GM18499 (cell line): ENCODE measurements at regions not wholly inside any gene's neighbourhood (a gene's known extent, or its start where the extent isn't known, plus 50 kb on each side); places are given as distances from the start of the nearest gene placed in this dataset.
"Not testable (repeated sequence)": the region's sequence is repeated elsewhere in the genome, so short reads cannot be mapped to it uniquely, and the experiment has no call there.

Experiments
- ATAC-seq: cut with Tn5 transposase; IDR thresholded peaks from one replicate; pipeline ENCODE4 v1.9.1; 2021; ENCODE audit warnings: moderate number of reproducible peaks; ENCODE audit not compliant: insufficient read depth, unreplicated experiment

DNA sequence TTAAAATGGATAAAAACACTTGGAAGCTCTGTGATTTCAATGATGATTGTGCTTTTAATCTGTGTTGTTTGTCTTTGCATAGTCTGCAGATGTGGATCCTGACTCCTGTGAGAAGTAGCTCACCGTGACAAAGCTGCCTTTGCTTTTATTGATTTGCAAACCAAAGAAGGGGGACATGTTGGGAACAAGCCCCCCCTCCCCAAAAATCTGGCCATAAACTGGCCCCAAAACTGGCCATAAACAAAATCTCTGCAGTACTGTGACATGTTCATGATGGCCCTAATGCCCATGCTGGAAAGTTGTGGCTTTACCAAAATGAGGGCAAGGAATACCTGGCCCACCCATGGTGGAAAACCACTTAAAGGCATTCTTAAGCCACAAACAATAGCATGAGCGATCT, 202.4 kb downstream of the YTHDC2 start:
- ATAC-seq = not testable (repeated sequence)

DNA sequence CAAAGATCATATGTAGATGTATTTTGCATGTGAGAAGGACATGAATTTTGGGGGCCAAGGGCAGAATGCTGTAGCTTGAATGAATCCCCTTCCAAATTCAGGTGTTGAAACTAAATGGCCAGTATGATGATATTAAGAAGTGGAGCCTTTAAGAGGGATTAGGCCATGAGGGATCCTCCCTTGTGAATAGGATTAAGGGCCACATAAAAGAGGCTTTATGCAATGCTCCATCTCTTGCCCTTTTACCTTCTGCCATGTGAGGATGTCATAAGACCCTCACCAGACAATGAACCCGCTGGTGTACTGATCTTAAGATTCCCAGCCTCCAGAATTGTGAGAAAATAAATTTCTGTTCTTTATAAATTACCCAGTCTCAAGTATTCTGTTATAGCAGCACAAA, 206.1 kb downstream of the YTHDC2 start:
- no peak for ATAC-seq

DNA sequence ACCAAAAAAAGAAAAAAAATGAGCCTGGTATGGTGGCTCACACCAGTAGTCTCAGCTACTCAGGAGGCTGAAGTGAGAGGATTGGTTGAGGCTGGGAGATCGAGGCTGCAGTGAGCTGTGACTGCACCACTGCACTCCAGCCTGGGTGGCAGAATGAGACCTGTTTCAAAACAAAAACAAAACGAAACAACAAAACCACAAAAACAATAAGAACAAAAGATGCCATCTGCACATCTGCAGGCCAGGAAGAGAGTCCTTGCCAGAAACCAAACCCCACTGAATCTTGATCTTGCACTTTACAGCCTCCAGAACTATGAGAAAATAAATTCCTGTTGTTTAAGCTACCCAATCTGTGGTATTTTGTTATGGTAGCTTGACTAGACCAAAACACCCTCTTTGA, 207.7 kb downstream of the YTHDC2 start:
- no peak for ATAC-seq

DNA sequence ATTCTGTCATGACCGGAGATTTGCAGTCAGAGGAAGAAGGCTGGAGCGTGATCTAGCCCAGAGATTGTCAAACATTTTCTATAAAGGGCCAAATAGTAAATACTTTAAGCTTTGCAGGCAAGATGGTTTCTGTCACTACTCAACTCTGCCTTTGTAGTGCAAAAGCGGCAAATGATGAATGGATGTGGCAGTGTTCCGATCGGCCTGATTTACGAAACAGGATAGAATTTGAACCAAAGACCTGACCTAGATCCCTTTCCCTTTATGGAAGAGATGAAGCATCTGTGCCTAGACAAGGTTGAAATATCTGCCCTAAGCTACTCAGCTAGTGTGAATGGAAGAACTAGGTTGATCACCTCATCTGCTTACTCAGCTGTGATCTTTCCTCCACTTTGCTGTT, 209.5 kb downstream of the YTHDC2 start:
- no peak for ATAC-seq

DNA sequence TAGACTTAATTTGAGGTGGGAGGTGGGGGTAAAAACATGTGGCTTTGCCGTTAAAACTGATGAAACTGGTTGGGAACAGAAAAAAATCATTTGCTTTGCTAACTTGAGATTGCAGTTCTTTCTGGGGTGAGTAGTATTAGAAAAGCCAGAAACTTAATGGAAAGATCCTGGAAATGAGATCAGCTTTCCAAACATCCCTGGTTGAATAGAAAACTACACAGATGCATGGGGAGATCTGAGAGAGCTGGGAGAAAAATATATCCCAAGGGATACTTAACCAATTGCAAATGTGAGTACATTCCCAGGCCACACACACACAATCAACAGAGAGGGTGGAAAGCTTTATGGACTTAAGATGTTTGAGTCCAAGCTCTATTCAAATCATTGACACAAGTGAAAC, 222.3 kb downstream of the YTHDC2 start:
- ATAC-seq = no peak

DNA sequence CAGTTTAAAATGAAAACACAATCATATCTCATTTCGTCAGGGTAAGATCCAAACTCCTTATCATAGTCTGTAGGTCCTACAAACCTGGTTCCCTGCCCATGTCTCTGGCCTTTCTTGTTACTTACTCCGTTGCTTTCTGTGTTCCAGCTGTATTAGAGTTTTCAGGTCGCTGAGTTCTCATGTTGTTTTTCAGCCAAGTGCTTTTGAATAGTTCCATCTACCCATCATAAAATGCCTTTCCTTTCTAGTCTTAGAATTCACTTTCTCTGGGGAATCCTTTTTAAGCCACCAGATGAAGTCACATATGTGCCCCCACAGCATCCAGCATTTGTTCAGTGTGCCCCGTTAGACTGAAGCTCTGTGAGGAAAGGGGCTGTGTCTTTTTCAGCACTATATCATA, 228.7 kb downstream of the YTHDC2 start:
- no peak for ATAC-seq

DNA sequence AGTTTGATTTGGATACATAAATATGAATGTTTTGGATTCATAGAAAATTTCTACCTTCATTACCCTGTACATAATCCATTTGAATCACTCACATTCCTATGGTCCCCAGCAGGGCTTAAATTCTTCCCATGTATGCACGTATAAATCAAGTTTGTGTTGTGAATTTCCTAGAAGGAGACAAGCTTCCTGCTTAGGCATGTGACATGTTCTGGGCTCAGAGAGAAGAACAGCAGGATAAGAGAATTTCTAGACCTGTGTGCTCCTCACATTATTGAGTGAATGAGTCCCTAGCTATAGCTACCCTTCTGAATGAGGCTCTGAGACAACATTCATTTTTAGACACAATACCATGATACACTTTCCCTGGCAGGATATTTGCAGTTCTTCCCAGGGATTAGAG, 229.1 kb downstream of the YTHDC2 start:
- ATAC-seq = no peak

DNA sequence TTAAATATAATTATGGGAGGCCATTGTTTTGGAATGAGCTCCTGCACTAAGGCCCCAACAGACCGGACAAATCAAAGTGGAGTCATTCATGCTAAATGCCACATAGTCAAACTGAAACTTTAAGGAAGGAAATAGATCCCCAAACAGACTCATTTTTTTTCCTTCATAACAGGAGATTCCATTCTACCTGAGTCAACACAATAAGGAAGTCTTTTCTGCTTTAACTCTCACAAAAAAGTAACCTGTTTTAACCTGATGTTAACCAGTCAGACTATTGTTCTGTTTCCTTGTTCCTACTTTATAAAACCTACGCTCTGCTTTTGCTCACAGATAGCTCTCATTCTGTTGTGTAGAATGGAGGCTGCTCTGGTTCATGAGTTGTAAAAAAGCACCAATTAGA, 234.9 kb downstream of the YTHDC2 start:
- ATAC-seq = no peak

DNA sequence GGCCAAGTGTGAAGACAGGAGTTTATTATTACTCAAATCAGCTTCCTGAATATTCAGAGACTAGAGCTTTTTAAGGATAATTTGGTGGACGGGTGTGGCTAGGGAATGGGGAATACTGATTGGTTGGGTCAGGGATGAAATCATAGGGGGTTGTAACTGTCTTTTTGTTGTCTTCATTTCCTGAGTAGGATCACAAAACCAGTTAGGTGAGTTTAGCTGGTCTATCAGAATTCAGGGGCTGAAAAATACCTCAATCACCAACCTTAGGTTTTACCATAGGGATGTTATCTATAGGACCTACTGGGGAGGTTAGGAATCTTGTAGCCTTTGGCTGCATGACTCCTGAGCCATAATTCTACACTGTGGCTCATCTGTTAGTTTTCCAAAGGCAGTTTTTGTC, 235.8 kb downstream of the YTHDC2 start:
- ATAC-seq = no peak

DNA sequence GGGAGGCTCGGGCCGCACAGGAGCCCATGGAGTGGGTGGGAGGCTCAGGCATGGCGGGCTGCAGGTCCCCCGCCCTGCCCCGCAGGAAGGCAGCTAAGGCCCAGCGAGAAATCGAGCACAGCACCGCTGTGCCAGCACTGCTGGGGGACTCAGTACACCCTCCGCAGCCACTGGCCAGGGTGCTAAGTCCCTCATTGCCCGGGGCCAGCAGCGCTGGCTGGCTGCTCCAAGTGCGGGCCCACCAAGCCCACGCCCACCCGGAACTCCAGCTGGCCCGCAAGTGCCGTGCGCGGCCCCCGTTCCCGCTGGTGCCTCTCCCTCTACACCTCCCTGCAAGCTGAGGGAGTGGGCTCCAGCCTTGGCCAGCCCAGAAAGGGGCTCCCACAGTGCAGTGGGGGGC, 239.7 kb downstream of the YTHDC2 start:
- not testable (repeated sequence) for ATAC-seq

DNA sequence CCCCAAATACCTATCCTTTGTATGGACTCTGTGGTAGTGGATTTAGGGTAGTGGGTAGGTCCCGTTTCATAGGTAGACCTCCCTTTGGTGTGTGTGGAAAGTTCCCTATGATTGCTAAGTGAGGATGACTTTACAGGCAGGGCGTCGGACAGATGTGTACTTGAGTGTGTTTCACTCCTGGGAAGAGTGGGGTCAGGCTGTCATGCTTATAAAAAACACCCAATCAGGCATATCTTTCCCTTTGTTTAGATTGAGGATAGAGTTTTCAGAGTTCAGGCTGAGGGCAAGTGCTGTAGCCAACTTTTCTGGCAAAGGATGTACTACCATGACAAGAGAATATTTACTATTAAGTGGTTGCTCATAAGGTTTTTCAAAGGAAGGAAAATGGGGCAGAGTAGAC, 242.0 kb downstream of the YTHDC2 start:
- no peak for ATAC-seq

DNA sequence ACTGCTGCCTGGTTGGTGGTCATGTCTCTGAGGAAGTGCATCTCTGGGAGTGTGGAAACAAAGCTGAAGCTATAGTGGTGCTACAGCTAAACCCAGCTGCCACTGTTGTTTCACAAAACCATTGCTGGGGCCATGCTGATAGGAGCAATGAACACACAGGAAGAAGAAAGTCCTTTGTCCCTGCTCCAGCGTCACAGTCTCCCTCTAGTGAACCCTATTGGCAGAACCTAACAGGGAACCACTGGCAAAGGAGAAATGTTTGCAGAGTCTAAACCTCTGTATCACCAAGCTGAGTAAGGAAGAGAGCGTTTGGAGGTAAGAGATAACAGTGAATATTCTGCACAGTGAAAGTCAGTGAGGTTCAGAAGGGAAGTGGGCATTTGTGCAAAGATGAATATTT, 244.0 kb downstream of the YTHDC2 start:
- no peak for ATAC-seq

DNA sequence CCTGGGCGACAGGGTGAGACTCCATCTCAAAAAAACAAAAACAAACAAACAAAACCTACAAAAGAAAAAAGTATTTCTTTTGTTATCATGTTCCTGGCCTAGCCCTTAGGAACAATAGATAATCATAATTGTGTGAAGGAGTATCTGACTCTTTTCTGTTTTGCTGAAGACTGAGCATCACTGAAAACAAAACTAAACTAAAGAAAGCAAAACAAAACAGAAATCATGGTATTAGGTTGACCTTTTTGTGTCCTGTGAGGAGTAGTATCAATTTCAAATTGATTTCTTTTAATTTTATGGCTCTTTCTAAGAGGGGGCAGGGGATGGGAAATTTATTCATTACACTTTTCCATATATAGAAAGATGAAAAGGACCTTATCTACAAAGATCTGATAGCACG, 246.0 kb downstream of the YTHDC2 start:
- no peak for ATAC-seq

DNA sequence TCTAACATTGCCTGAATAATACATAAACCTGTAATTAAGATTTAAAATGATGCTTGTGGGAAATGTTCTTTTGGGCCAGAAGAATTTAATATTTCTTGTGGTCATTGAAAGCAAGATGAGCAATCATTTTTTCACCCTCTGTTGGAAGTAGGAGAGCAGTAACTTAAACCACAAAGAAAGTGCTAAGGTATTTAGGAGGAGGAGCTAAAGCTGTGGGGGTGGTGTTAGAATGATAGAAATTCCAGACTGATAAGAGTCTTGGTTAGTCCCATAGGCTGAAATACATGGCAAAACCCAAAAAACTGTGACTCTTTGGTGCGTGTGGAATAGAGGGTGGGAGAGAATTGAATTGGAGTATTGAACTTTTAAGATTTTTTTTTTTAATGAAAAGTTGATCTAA, 247.0 kb downstream of the YTHDC2 start:
- ATAC-seq = no peak

DNA sequence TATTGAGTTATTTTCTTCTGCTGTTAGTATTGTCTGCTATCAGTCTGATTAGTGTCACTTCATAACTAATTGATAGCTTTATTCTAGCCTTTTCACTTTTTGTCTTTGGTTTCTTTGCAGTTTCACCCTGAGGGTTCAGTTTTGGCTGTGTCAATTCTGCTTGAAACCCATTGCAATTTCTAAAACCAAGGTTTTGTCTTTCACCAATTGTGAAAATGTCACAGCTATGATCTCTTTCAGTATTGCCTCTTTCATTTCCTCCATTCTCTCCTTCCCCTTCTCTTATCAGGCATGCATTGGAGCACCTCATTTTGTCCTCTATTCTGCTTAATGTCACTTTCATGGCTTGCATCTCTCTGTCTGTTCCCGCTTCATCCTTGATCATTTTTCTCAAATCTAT, 248.1 kb downstream of the YTHDC2 start:
- no peak for ATAC-seq

DNA sequence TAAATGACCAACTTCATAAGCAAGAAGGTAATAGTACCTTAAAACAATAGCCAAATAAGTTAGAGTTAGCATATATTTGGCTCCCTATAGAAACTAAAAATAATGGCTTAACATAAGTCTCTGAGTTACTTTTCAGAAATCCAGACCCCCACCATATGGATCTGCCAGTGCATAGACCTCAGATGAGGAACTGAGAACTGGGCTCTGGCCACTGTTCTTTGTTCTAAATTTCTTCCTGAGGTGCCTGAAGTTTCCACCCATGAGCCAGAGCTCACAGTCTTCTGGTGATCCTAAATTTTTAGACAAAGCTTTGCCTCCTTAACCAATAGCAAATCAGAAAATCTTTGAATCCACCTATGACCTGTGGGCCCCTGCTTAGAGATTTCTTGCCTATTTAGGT, 250.9 kb downstream of the YTHDC2 start:
- ATAC-seq = no peak

DNA sequence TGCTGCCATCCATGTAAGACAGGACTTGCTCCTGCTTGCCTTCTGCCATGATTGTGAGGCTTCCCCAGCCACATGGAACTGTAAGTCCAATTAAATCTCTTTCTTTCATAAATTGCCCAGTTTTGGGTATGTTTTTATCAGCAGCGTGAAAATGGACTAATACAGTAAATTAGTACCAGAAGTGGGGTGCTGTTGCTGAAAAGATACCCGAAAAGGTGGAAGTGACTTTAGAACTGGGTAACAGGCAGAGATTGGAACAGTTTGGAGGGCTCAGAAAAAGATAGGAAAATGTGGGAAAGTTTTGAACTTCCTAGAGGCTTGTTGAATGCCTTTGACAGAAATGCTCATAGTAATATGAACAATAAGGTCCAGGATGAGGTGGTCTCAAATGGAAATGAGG, 253.3 kb downstream of the YTHDC2 start:
- not testable (repeated sequence) for ATAC-seq

DNA sequence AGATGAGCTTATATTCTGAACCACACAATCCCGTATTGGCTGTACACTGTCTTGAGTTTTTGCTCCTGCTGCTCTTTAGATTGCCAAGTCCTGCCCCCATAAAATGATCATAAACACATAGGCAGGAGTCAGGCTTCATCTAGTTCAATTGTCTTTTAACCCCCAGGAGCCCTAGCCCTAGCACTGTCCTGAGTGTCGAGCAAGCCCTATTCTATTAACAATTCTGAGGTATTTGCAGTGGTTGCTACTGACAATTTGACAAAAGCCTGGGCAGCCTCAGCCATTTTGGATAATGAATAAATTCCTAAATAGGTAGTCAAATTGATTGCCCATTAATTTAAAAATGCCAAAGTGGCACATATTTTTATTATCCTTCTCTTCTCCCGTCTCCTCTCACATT, 257.2 kb downstream of the YTHDC2 start:
- no peak for ATAC-seq

DNA sequence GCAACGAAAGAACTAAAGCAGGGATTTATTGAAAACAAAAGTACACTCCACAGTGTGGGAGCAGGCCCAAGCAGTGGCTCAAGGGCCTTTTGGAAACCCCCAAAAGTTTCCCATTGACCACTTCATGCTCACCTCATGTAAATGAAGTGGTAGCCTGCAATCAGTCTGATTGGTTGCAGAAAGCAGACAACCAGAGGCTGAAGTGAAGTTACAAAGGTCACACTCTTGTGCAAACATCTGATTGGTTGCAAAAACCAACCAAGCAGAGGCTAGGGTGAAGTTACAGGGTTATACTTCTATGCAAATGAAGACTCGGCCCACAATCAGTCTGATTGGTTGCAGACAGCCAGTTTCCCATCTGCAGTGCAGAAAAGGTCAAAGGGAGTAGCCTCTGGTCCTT, 258.0 kb downstream of the YTHDC2 start:
- ATAC-seq = no peak

DNA sequence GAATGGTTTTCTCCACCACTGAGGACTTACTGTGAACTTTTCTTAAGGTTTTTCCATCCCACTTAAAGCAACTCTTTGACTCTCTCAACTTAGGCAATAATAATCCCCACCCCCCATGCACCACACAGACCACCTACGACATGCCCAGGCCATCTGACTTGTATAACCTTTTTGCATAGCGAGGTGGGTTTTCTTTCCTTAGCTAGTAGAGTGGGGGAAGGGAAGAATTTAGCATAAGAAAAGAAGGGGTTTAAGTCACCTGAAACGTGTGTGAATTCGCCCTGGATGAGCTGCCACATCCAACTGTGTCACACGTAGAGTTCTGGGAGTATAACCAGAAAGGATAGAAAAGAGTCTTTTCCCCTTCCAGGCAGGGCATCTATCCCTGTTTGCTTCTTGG, 262.7 kb downstream of the YTHDC2 start:
- no peak for ATAC-seq

DNA sequence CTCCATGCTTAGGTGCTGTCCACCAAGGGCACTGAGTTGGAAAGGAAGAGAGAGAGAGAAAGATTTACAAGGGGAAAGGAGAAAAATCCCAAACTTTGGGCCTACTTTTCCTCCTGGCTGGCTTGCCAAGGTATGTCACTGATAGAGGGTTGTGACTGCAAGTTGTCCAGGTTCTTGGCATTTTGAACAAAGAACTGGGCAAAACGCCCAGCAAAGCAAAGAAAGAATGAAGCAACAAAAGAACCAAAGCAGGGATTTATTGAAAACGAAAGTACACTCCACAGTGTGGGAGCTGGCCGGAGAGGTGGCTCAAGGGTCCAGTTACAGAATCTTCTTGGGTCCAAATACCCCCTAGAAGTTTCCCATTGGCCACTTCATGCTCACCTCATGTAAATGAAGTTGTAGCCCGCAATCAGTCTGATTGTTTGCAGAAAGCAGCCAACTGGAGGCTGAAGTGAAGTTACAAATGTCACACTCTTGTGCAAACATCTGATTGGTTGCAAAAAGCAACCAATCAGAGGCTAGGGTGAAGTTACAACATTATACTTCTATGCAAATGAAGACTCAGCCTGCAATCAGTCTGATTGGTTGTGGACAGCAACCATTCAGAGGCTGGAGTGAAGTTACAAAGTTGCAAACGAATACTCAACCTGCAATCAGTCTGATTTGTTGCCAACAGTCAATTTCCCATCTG, 263.5 kb downstream of the YTHDC2 start:
- ATAC-seq = no peak

DNA sequence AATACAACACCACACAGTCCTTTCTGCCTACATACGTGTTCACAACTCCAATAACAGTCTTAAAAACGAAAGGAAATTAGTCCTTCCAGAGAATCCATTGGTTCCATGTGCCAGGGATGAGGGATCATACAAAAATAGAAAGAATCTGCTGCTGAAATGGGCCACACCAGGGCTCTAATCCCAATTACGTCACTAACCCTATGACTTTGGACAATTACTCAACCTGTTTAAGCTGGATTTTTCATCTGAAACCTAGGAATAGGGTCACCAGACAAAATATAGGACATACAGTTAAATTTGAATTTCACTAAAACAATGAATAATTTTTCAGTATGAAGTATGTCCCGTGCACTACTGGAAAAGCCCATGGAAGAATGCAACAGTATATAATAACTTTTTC, 264.7 kb downstream of the YTHDC2 start:
- ATAC-seq = no peak

DNA sequence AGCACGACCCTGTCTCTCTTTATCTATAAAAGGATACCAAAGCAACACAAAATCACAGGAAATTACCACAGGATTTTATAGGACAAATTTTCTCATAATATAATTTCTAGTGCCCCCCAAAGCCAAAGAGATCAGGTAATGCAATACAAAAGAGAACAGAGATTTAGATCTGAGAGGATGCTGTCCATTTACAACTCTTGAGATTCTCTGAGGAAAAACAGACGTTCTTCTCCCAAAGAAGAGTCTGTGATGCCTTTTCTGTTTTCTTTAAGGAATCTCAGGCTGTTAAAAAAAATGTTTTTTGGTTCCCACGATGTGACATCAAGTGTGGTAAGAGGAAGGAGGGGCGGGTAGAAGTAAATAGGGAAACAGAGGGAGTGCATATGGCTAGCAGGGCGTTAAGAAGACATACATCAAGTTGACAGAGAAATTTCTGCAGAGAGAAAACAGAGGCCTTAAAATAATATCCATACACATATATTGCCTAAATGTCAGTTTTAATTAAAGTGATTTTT, 274.7 kb downstream of the YTHDC2 start:
- ATAC-seq = no peak
